Neural crest cell (in vitro differentiated cells): ENCODE measurements at regions not wholly inside any gene's neighbourhood (a gene's known extent, or its start where the extent isn't known, plus 50 kb on each side); places are given as distances from the start of the nearest gene placed in this dataset.

ENCODE experiments used
- DNase-seq: peaks from one replicate; pipeline ENCODE4 v3.0.0; 2021; ENCODE audit warnings: low read depth, mixed read lengths, low spot score
- H3K27ac Mint-ChIP-seq: one replicate; pipeline ENCODE4 v1.8.0; 2021; ENCODE audit warnings: mild to moderate bottlenecking, mixed read lengths; ENCODE audit not compliant: unreplicated experiment
- H3K27me3 Mint-ChIP-seq: 2 replicates; pipeline ENCODE4 v1.8.0; 2021; ENCODE audit warnings: low read depth, mild to moderate bottlenecking, mixed read lengths
- H3K36me3 Mint-ChIP-seq: 2 replicates; pipeline ENCODE4 v1.8.0; 2021; ENCODE audit warnings: low read depth, mild to moderate bottlenecking, mixed read lengths
- H3K4me1 Mint-ChIP-seq: 2 replicates; pipeline ENCODE4 v1.8.0; 2021; ENCODE audit warnings: mixed read lengths
- H3K4me3 Mint-ChIP-seq: one replicate; pipeline ENCODE4 v1.8.0; 2021; ENCODE audit warnings: mild to moderate bottlenecking, mixed read lengths
- H3K9me3 Mint-ChIP-seq: 2 replicates; pipeline ENCODE4 v1.8.0; 2021; ENCODE audit warnings: mixed read lengths
- CTCF ChIP-seq: fragments of 200-600 bp; sonication (generic); conservative IDR thresholded peaks from 2 replicates; pipeline ENCODE4 v1.5.0; 2021; ENCODE audit warnings: antibody characterized with exemption, mild to moderate bottlenecking

DNA sequence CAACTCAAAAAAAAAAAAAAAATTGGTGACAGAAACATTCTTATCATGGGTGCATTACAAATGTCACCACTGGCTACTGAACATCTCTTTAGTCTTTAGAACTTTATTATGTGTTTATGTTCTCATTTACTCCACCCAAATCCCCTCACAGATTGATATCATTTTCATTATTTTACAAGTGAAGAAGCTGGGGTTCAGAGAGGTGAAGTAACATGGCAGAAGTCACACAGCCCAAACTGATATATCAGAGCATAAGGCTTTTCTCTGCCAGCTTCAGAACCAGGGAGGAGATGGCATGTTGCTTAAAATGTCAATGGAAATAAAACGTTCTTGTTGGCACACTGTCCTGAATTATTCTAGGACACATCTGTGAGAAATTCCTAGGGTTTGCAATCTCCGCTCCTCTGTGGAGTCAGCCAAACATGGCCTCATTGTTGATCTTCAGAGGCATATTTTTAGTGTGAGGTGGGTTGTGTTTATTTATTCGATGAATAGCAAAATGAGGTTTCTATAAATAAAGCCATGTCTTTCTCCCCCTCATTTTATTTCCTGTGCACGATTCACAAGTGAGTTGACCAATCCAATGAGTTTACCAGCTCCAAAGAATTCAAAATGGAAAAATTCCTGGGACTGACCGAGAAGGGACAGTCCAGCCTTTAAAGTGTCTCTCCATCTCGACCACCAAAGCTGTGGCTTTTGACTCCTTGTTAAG is 72.9 kb upstream of the ANO1 start:
- Mint-ChIP-seq H3K9me3 (no peaks in the 10 kb centered on the region), H3K36me3 (no peaks in the 10 kb centered on the region), H3K27ac (no peak overlapping the region), H3K27me3 (peaks cover 49% of the 10 kb centered on the region), H3K4me1 (no peaks in the 10 kb centered on the region), H3K4me3 (no peak overlapping the region)
- DNase-seq, result no peak
- no peak for TF ChIP-seq CTCF

DNA sequence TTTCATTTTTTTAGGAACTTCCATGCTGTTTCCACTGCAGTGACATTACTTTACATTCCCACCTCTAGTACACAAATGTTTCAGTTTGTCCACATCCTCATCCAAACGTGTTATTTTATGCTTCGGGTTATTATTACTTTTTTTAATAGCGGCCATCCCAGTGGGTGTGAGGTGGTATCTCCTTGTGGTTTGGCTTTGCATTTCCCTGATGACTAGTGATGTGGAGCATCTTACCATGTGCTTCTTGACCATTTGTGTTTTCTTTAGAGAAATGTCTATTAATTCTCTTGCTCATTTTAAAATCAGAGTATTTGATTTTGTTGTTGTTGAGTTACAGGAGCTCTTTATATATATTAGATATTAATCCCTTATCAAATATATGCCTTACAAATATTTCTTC is 70.3 kb upstream of the ANO1 start:
- Mint-ChIP-seq H3K27me3 (peaks cover 38% of the 10 kb centered on the region), H3K4me3 (no peak overlapping the region), H3K4me1 (no peaks in the 10 kb centered on the region), H3K27ac (no peak overlapping the region), H3K9me3 (no peaks in the 10 kb centered on the region), H3K36me3 (no peaks in the 10 kb centered on the region)
- no peak for TF ChIP-seq CTCF
- DNase-seq, result no peak

DNA sequence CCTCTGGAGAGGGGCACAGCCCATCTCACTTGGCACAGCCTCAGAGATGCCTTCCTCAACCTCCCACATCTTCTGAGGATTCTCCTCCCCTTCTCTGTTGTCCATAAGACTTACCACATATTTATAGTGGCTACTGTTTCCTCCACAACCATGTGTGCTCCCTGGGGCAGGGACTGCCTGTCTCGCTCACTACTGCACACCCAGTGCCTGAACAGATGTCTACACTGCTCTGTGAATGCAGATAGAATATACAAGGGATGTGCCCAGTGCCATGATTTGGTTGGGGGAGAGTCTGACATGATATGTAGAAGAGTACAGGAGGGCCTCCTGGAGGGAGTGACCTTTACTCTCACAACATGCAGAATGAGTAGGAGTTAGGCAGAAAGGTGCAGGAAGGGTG is 67.3 kb upstream of the ANO1 start:
- H3K27ac Mint-ChIP-seq, result no peak overlapping the region
- H3K4me1 Mint-ChIP-seq, result no peaks in the 10 kb centered on the region
- H3K4me3 Mint-ChIP-seq, result no peak overlapping the region
- no peak for DNase-seq
- no peaks in the 10 kb centered on the region for H3K9me3 Mint-ChIP-seq
- no peaks in the 10 kb centered on the region for H3K36me3 Mint-ChIP-seq
- H3K27me3 Mint-ChIP-seq, result peaks cover 13% of the 10 kb centered on the region
- no peak for TF ChIP-seq CTCF

GRCh38 chr11:70012134-70012733 is 65.9 kb upstream of the ANO1 start:
- TF ChIP-seq CTCF, result no peak

DNA sequence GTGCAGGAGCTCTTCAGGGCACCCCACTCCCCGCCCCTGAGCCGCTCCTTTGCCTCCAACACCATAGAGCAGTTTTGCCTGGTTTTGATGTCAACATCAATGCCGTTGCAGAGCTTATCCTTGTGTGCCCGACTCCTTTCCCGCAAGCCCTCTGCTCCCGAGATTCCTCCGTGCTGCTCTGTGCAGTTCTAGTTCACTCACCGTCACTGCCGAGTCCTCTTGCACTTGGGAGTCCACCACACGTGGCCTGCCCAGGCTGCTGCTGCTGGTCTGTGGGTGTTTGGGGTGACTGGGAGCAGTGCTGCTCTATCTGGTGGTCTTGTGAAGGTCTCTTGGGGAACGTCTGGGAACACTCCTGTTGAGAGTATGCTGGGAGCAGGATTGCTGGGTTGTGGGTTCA is 63.8 kb upstream of the ANO1 start:
- H3K4me3 Mint-ChIP-seq, result no peak overlapping the region
- no peak overlapping the region for H3K27ac Mint-ChIP-seq
- H3K9me3 Mint-ChIP-seq, result no peaks in the 10 kb centered on the region
- H3K27me3 Mint-ChIP-seq, result no peaks in the 10 kb centered on the region
- no peaks in the 10 kb centered on the region for H3K36me3 Mint-ChIP-seq
- no peak for TF ChIP-seq CTCF
- no peak for DNase-seq
- H3K4me1 Mint-ChIP-seq, result no peaks in the 10 kb centered on the region

More at GRCh38 chr11:70012134-70012733, 65.9 kb upstream of the ANO1 start:
- Mint-ChIP-seq H3K27ac (no peak overlapping the region), H3K27me3 (peaks cover 6% of the 10 kb centered on the region), H3K4me3 (no peak overlapping the region), H3K4me1 (no peaks in the 10 kb centered on the region), H3K9me3 (no peaks in the 10 kb centered on the region), H3K36me3 (no peaks in the 10 kb centered on the region)
- DNase-seq, result no peak
